Activated CD4-positive, alpha-beta T cell treated with anti-CD3 and anti-CD28 coated beads for 36 hours (primary cell): ENCODE measurements at regions not wholly inside any gene's neighbourhood (a gene's known extent, or its start where the extent isn't known, plus 50 kb on each side); places are given as distances from the start of the nearest gene placed in this dataset.
"Not testable (repeated sequence)": the region's sequence is repeated elsewhere in the genome, so short reads cannot be mapped to it uniquely, and the experiment has no call there.

Source experiments
- ATAC-seq: fragments of 200-7000 bp; cut with Tn5 transposase; one replicate; pipeline ENCODE4 v1.10.0; 2021; ENCODE audit warnings: mild to moderate bottlenecking, moderate library complexity
- CTCF ChIA-PET: fragments of 350-600 bp; sonication (Branson Sonifier 250); formaldehyde crosslinking; loops from one replicate; lab custom pipeline; 2021; ENCODE audit warnings: antibody characterized with exemption; lab: Charles Lee
- POLR2A ChIA-PET: fragments of 350-600 bp; sonication (Branson Sonifier 250); formaldehyde crosslinking; loops from one replicate; lab custom pipeline; 2021; ENCODE audit warnings: antibody characterized with exemption, inconsistent platforms; lab: Charles Lee
- DNase-seq: peaks from one replicate; pipeline ENCODE4 v3.0.0-alpha.2; 2020
- H3K27ac Mint-ChIP-seq: one replicate; pipeline ENCODE4 v1.8.0; 2021; ENCODE audit warnings: mixed read lengths
- H3K27me3 Mint-ChIP-seq: one replicate; pipeline ENCODE4 v1.8.0; 2021; ENCODE audit warnings: mixed read lengths
- H3K36me3 Mint-ChIP-seq: one replicate; pipeline ENCODE4 v1.8.0; 2021; ENCODE audit warnings: low read depth, mixed read lengths
- H3K4me1 Mint-ChIP-seq: one replicate; pipeline ENCODE4 v1.8.0; 2021; ENCODE audit warnings: mixed read lengths
- H3K4me3 Mint-ChIP-seq: one replicate; pipeline ENCODE4 v1.8.0; 2021; ENCODE audit warnings: mild to moderate bottlenecking, moderate library complexity, mixed read lengths
- H3K9me3 Mint-ChIP-seq: one replicate; pipeline ENCODE4 v1.8.0; 2021; ENCODE audit warnings: low read depth, mixed read lengths
- intact Hi-C, 2 experiments: fragments of 100-400 bp; cut with DNase I in 1 of 2; cut with micrococcal nuclease in 1 of 2; formaldehyde crosslinking; loops; one replicate each; pipeline versions ENCODE4 v1.14.2 to v1.15.1; 2022 to 2024; cut with DNase I, micrococcal nuclease

DNA sequence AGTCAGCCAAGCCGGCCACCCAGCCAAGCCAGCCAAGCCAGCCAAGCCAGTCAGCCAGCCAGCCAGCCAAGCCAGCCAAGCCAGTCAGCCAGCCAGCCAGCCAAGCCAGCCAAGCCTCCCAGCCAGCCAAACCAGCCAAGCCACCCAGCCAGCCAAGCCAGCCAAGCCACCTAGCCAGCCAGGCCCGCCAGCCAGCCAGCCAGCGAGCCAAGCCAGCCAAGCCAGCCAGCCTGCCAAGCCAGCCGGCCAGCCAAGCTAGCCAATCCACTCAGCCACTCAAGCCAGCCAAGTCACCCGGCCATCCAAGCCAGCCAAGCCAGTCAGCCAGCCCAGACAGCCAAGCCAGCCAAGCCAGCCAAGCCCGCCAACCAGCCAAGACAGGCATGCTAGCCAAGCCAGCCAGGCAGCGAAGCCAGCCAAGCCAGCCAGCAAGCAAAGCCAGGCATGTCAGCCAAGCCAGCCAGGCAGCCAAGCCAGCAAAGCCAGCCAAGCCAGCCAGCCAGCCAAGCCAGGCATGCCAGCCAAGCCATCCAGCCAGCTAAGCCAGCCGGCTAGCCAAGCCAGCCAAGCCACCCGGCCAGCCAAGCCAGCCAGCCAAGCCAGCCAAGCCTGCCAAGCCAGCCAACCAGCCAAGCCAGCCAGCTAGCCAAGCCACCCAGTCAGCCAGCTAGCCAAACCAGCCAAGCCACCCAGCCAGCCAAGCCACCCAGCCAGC lies 351.2 kb upstream of the PLGLB2 start:
- CTCF ChIA-PET, H3K4me1 Mint-ChIP-seq, H3K27ac Mint-ChIP-seq, H3K9me3 Mint-ChIP-seq, H3K4me3 Mint-ChIP-seq, DNase-seq, POLR2A ChIA-PET, ATAC-seq, H3K36me3 Mint-ChIP-seq, intact Hi-C loops, H3K27me3 Mint-ChIP-seq: not testable (repeated sequence)

DNA sequence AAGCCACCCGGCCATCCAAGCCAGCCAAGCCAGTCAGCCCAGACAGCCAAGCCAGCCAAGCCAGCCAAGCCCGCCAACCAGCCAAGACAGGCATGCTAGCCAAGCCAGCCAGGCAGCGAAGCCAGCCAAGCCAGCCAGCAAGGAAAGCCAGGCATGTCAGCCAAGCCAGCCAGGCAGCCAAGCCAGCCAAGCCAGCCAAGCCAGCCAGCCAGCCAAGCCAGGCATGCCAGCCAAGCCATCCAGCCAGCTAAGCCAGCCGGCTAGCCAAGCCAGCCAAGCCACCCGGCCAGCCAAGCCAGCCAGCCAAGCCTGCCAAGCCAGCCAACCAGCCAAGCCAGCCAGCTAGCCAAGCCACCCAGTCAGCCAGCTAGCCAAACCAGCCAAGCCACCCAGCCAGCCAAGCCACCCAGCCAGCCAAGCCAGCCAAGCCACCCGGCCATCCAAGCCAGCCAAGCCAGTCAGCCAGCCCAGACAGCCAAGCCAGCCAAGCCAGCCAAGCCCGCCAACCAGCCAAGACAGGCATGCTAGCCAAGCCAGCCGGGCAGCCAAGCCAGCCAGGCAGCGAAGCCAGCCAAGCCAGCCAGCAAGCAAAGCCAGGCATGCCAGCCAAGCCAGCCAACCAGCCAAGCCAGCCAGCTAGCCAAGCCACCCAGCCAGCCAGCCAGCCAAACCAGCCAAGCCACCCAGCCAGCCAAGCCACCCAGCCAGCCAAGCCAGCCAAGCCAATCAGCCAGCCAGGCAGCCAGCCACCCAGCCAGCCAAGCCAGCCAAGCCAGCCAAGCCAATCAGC lies 350.4 kb upstream of the PLGLB2 start:
- not testable (repeated sequence) for H3K27me3 Mint-ChIP-seq, H3K27ac Mint-ChIP-seq, DNase-seq

DNA sequence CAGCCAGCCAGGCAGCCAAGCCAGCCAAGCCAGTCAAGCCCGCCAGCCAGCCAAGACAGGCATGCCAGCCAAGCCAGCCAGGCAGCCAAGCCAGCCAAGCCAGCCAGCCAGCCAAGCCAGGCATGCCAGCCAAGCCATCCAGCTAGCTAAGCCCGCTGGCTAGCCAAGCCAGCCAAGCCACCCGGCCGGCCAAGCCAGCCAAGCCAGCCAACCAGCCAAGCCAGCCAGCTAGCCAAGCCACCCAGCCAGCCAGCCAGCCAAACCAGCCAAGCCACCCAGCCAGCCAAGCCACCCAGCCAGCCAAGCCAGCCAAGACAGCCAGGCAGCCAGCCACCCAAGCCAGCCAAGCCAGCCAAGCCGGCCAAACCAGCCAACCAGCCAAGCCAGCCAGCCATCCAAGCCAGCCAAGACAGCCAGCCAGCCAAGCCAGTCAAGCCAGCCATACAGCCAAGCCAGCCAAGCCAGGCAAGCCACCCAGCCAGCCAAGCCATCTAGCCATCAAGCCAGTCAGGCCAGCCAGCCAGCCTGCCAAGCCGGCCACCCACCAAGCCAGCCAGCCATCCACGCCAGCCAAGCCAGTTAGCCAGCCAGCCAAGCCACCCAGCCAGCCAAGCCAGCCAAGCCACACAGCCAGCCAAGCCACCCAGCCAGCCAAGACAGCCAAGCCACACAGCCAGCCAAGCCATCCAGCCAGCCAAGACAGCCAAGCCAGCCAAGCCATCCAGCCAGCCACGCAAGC lies 349.2 kb upstream of the PLGLB2 start:
- POLR2A ChIA-PET, H3K4me3 Mint-ChIP-seq, H3K4me1 Mint-ChIP-seq, ATAC-seq, H3K36me3 Mint-ChIP-seq, intact Hi-C loops, DNase-seq, CTCF ChIA-PET, H3K27ac Mint-ChIP-seq, H3K27me3 Mint-ChIP-seq, H3K9me3 Mint-ChIP-seq: not testable (repeated sequence)

More for the DNA sequence above, 350.4 kb upstream of the PLGLB2 start:
- H3K36me3 Mint-ChIP-seq, H3K4me3 Mint-ChIP-seq, H3K9me3 Mint-ChIP-seq, H3K4me1 Mint-ChIP-seq, ATAC-seq, intact Hi-C loops, POLR2A ChIA-PET, CTCF ChIA-PET: not testable (repeated sequence)

DNA sequence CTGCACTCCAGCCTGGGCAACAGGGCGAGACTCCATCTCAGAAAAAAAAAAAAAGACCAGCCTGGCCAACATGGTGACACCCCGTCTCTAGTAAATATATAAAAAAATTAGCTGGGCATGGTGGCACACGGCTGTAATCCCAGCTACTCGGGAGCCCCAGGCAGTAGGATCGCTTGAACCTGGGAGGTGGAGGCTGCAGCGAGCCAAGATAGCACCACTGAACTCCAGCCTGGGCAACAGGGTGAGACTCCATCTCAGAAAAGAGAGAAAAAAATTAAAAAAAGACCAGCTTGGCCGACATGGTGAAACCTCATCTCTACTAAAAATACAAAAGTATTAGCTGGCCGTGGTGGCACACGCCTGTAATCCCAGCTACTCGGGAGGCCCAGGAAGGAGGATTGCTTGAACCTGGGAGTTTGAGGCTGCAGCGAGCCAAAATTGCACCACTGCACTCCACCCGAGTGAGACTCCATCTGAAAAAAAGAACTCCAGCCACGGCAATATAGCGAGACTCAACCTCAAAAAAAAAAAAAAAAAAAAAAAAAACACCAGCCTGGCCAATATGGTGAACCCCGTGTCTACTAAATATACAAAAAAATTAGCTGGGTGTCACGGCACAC lies 346.1 kb upstream of the PLGLB2 start:
- ATAC-seq = no peak
- peaks cover 2% of the 10 kb centered on the region for H3K9me3 Mint-ChIP-seq
- intact Hi-C loops = no loop called here
- no peaks in the 10 kb centered on the region for H3K27me3 Mint-ChIP-seq
- no peak overlapping the region for H3K4me3 Mint-ChIP-seq
- POLR2A ChIA-PET = no interaction called here
- H3K27ac Mint-ChIP-seq = no peak overlapping the region
- H3K36me3 Mint-ChIP-seq = no peaks in the 10 kb centered on the region
- no peak for DNase-seq
- CTCF ChIA-PET = no interaction called here
- no peaks in the 10 kb centered on the region for H3K4me1 Mint-ChIP-seq

DNA sequence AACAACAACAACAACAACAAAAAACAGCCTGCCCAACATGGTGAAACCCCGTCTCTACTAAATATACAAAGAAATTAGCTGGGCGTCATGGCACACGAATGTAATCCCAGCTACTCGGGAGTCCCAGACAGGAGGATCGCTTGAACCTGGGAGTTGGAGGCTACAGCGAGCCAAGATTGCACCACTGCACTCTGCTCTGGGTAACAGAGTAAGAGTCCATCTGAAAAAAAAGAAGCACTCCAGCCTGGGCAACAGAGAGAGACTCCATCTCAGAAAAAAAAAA lies 344.1 kb upstream of the PLGLB2 start:
- no peak overlapping the region for H3K27ac Mint-ChIP-seq
- ChIA-PET CTCF (no interaction called here), POLR2A (no interaction called here)
- H3K27me3 Mint-ChIP-seq = no peaks in the 10 kb centered on the region
- ATAC-seq = no peak
- H3K4me3 Mint-ChIP-seq = no peak overlapping the region
- DNase-seq = no peak
- intact Hi-C loops = no loop called here
- H3K4me1 Mint-ChIP-seq = no peaks in the 10 kb centered on the region
- no peaks in the 10 kb centered on the region for H3K36me3 Mint-ChIP-seq
- peaks cover 2% of the 10 kb centered on the region for H3K9me3 Mint-ChIP-seq

DNA sequence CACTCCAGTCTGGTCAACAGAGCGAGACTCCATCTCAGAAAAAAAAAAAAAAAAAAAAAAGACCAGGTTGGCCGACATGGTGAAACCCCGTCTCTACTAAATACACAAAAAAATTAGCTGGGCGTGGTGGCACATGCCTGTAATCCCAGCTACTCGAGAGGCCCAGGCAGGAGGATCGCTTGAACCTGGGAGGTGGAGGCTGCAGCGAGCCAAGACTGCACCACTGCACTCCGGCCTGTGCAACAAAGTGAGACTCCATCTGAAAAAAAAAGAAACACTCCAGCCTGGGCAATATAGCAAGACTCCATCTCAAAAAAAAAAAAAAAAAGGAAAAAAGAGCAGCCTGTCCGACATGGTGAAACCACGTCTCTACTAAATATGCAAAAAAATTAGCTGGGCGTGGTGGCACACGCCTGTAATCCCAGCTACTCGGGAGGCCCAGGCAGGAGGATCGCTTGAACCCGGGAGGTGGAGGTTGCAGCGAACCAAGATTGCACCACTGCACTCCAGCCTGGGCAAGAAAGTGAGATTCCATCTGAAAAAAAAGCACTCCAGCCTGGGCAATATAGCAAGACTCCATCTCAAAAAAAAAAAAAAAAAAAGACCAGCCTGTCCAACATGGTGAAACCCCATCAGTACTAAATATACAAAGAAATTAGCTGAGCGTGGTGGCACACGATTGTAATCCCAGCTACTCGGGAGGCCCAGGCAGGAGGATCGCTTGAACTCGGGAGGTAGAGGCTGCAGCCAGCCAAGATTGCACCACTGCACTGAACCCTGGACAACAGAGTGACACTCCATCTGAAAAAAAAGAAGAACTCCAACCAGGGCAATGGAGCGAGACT lies 343.3 kb upstream of the PLGLB2 start:
- CTCF ChIA-PET, H3K27me3 Mint-ChIP-seq, ATAC-seq, H3K36me3 Mint-ChIP-seq, H3K27ac Mint-ChIP-seq, intact Hi-C loops, H3K9me3 Mint-ChIP-seq, POLR2A ChIA-PET, H3K4me1 Mint-ChIP-seq, DNase-seq, H3K4me3 Mint-ChIP-seq: not testable (repeated sequence)

DNA sequence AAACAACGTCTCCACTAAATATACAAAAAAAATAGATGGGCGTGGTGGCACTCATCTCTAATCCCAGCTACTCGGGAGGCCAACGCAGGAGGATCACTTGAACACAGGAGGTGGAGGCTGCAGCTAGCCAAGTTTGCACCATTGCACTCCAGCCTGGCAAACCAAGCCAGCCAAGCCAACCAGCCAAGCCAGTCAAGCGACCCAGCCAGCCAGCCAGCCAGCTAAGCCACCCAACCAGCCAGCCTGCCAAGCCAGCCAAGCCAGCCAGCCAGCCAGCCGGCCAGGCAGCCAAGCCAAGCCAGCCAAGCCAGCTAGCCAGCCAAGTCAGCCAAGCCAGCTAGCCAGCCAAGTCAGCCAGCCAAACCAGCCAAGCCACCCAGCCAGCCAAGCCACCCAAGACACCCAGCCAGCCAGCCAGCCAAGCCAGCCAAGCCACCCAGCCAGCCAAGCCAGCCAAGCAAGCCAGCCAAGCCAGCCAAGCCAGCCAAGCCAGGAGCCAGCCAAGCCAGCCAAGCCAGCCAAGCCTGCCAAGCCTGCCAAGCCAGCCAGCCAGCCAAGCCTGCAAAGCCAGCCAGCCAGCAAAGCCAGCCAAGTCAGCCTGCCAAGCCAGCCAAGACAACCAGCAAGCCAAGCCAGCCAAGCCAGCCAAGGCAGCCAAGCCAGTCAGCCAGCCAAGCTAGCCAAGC lies 342.2 kb upstream of the PLGLB2 start:
- H3K27me3 Mint-ChIP-seq, H3K27ac Mint-ChIP-seq, intact Hi-C loops, DNase-seq, H3K36me3 Mint-ChIP-seq, CTCF ChIA-PET, POLR2A ChIA-PET, ATAC-seq, H3K4me3 Mint-ChIP-seq, H3K4me1 Mint-ChIP-seq, H3K9me3 Mint-ChIP-seq: not testable (repeated sequence)

DNA sequence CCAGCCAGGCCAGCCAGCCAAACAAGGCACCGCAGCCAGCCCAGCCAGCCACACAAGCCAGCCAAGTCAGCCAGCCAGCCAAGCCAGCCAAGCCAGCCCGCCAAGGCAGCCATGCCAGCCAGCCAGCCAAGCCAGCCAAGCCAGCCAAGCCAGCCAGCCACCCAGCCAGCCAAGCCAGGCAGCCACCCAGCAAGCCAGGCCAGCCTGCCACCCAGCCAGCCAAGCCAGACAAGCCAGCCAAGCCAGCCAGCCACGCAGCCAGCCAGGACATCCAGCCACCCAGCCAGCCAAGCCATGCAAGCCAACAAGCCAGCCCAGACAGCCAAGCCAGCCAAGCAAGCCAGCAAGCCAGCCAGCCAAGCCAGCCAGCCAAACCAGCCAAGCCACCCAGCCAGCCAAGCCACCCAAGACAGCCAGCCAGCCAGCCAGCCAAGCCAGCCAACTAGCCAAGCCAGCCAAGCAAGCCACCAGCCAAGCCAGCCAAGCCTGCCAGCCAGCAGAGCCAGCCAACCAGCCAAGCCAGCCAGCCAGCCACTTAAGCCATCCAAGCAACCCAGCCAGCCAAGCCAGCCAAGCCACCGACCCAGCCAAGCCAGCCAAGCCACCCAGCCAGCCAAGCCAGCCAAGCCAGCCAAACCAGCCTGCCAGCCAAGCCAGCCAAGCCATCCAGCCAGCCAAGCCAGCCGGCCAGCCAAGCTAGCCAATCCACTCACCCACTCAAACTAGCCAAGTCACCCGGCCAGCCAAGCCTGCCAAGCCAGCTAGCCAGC lies 341.3 kb upstream of the PLGLB2 start:
- H3K27ac Mint-ChIP-seq, CTCF ChIA-PET, H3K4me3 Mint-ChIP-seq, H3K4me1 Mint-ChIP-seq, DNase-seq, H3K9me3 Mint-ChIP-seq, ATAC-seq, H3K27me3 Mint-ChIP-seq, intact Hi-C loops, POLR2A ChIA-PET, H3K36me3 Mint-ChIP-seq: not testable (repeated sequence)

DNA sequence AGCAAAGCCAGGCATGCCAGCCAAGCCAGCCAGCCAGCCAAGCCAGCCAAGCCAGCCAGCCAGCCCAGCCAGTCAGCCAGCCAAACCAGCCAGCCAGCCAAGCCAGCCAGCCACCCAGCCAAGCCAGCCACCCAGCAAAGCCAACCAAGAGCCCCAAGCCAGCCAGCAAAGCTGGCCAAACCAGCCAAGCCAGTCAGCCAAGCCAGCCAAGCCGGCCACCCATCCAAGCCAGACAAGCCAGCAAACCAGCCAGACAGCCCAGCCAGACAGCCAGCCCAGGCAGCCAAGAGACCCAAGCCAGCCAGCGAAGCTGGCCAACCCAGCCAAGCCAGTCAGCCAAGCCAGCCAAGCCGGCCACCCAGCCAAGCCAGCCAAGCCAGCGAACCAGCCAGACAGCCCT lies 338.3 kb upstream of the PLGLB2 start:
- H3K4me1 Mint-ChIP-seq, intact Hi-C loops: not testable (repeated sequence)

DNA sequence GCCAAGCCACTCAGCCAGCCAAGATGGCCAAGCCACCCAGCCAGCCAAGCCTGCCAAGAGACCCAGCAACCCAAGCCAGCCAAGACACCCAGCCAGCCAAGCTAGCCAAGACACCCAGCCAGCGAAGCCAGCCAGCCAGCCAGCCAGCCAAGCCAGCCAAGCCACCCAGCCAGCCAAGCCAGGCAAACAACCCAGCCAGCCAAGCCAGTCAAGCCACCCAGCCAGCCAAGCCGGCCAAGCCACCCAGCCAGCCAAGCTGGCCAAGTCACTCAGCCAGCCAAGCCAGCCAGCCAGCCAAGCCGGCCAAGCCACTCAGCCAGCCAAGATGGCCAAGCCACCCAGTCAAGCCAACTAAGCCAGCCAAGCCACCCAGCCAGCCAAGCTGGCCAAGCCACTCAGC lies 337.5 kb upstream of the PLGLB2 start:
- ATAC-seq, CTCF ChIA-PET, H3K4me1 Mint-ChIP-seq, H3K4me3 Mint-ChIP-seq, intact Hi-C loops, H3K36me3 Mint-ChIP-seq, POLR2A ChIA-PET, H3K27ac Mint-ChIP-seq, H3K27me3 Mint-ChIP-seq, DNase-seq, H3K9me3 Mint-ChIP-seq: not testable (repeated sequence)

More for the DNA sequence above, 338.3 kb upstream of the PLGLB2 start:
- H3K36me3 Mint-ChIP-seq, H3K9me3 Mint-ChIP-seq, POLR2A ChIA-PET, ATAC-seq, H3K27ac Mint-ChIP-seq, CTCF ChIA-PET, H3K27me3 Mint-ChIP-seq, DNase-seq, H3K4me3 Mint-ChIP-seq: not testable (repeated sequence)
